IMR-90 (cell line): ENCODE measurements at regions not wholly inside any gene's neighbourhood (a gene's known extent, or its start where the extent isn't known, plus 50 kb on each side); places are given as distances from the start of the nearest gene placed in this dataset.
A peak's percentile ranks its signal among the peaks of the same experiment; 100 is the strongest.

Experiments
- BHLHE40 ChIP-seq: fragments of 150-350 bp; IDR thresholded peaks from 2 replicates; pipeline ENCODE4 v1.6.1; 2016; ENCODE audit warnings: mild to moderate bottlenecking, low read depth, low read length
- CEBPB ChIP-seq: IDR thresholded peaks from 2 replicates; pipeline ENCODE4 v1.6.1; 2012; ENCODE audit warnings: low read depth, low read length, improper control_type of control experiment
- CHD1 ChIP-seq: IDR thresholded peaks from 2 replicates; pipeline ENCODE4 v1.6.1; 2012; ENCODE audit warnings: low read depth, low read length, improper control_type of control experiment
- MAZ ChIP-seq: IDR thresholded peaks from 2 replicates; pipeline ENCODE4 v1.6.1; 2012; ENCODE audit warnings: low read depth, mild to moderate bottlenecking, low read length, improper control_type of control experiment, moderate library complexity, borderline replicate concordance
- RAD21 ChIP-seq: IDR thresholded peaks from 2 replicates; pipeline ENCODE4 v1.6.1; 2012; ENCODE audit warnings: low read length, improper control_type of control experiment
- RFX5 ChIP-seq: IDR thresholded peaks from 2 replicates; pipeline ENCODE4 v1.8.0; 2012; ENCODE audit warnings: low read depth, mild to moderate bottlenecking, low read length, moderate library complexity
- SMC3 ChIP-seq: fragments of 150-350 bp; IDR thresholded peaks from 2 replicates; pipeline ENCODE4 v1.6.1; 2016; ENCODE audit warnings: low read depth, mild to moderate bottlenecking, antibody characterized with exemption, low read length, moderate library complexity
- TF ChIP-seq, protein P1 (sequence below): conservative IDR thresholded peaks from 2 replicates; pipeline ENCODE4 v1.5.1; 2012; ENCODE audit warnings: mild to moderate bottlenecking, low read depth, low read length, improper control_type of control experiment
- TF ChIP-seq, protein P2 (sequence below): fragments of 150-350 bp; IDR thresholded peaks from 2 replicates; pipeline ENCODE4 v1.6.1; 2017; ENCODE audit warnings: mild to moderate bottlenecking, antibody characterized with exemption, low read length, low read depth

- TF ChIP-seq, protein P1, sequence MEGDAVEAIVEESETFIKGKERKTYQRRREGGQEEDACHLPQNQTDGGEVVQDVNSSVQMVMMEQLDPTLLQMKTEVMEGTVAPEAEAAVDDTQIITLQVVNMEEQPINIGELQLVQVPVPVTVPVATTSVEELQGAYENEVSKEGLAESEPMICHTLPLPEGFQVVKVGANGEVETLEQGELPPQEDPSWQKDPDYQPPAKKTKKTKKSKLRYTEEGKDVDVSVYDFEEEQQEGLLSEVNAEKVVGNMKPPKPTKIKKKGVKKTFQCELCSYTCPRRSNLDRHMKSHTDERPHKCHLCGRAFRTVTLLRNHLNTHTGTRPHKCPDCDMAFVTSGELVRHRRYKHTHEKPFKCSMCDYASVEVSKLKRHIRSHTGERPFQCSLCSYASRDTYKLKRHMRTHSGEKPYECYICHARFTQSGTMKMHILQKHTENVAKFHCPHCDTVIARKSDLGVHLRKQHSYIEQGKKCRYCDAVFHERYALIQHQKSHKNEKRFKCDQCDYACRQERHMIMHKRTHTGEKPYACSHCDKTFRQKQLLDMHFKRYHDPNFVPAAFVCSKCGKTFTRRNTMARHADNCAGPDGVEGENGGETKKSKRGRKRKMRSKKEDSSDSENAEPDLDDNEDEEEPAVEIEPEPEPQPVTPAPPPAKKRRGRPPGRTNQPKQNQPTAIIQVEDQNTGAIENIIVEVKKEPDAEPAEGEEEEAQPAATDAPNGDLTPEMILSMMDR, result peak; percentile 82
- no peak for TF ChIP-seq MAZ
- TF ChIP-seq BHLHE40, result no peak
- TF ChIP-seq CHD1, result no peak
- peak; percentile 92 for TF ChIP-seq RAD21
- TF ChIP-seq RFX5, result no peak
- TF ChIP-seq CEBPB, result no peak
- peak; percentile 94 for TF ChIP-seq SMC3
- TF ChIP-seq, protein P2, sequence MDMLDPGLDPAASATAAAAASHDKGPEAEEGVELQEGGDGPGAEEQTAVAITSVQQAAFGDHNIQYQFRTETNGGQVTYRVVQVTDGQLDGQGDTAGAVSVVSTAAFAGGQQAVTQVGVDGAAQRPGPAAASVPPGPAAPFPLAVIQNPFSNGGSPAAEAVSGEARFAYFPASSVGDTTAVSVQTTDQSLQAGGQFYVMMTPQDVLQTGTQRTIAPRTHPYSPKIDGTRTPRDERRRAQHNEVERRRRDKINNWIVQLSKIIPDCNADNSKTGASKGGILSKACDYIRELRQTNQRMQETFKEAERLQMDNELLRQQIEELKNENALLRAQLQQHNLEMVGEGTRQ, result no peak; the same call in 1 of the 2 replicates
Observed at GRCh38 chr9:25964239-25964638, 286.0 kb upstream of the TUSC1 start.
